Skeletal muscle tissue (tissue), 3 donors: ENCODE measurements at regions not wholly inside any gene's neighbourhood (a gene's known extent, or its start where the extent isn't known, plus 50 kb on each side); places are given as distances from the start of the nearest gene placed in this dataset.

Source experiments
- H3K27ac ChIP-seq: one replicate; pipeline ENCODE4 v1.7.0; 2013; ENCODE audit warnings: mild to moderate bottlenecking, low read depth, low read length, inconsistent platforms
- H3K27me3 ChIP-seq, 3 donors: one replicate each; pipeline ENCODE4 v1.7.0; 2013; ENCODE audit warnings: low read length in 3 of 3; ENCODE audit not compliant: control insufficient read depth in 3 of 3, insufficient read depth in 3 of 3
- H3K36me3 ChIP-seq, 3 donors: one replicate each; pipeline ENCODE4 v1.7.0; 2013; ENCODE audit warnings: low read length in 3 of 3; ENCODE audit not compliant: control insufficient read depth in 3 of 3, insufficient read depth in 3 of 3
- H3K4me1 ChIP-seq, 3 donors: one replicate each; pipeline ENCODE4 v1.7.0; 2013; ENCODE audit warnings: low read length in 3 of 3, mild to moderate bottlenecking in 3 of 3; ENCODE audit not compliant: control insufficient read depth in 3 of 3, insufficient read depth in 3 of 3
- H3K4me3 ChIP-seq, 3 donors: one replicate each; pipeline ENCODE4 v1.7.0; 2013; ENCODE audit warnings: low read length in 3 of 3
- H3K9ac ChIP-seq, 3 donors: one replicate each; pipeline ENCODE4 v1.7.0; 2013; ENCODE audit warnings: low read length in 3 of 3, mild to moderate bottlenecking in 3 of 3, moderate library complexity in 2 of 3, low read depth in 1 of 3
- H3K9me3 ChIP-seq, 3 donors: one replicate each; pipeline ENCODE4 v1.7.0; 2013; ENCODE audit warnings: low read length in 3 of 3; ENCODE audit not compliant: control insufficient read depth in 3 of 3
- donor health status: Osteomylitis.

DNA sequence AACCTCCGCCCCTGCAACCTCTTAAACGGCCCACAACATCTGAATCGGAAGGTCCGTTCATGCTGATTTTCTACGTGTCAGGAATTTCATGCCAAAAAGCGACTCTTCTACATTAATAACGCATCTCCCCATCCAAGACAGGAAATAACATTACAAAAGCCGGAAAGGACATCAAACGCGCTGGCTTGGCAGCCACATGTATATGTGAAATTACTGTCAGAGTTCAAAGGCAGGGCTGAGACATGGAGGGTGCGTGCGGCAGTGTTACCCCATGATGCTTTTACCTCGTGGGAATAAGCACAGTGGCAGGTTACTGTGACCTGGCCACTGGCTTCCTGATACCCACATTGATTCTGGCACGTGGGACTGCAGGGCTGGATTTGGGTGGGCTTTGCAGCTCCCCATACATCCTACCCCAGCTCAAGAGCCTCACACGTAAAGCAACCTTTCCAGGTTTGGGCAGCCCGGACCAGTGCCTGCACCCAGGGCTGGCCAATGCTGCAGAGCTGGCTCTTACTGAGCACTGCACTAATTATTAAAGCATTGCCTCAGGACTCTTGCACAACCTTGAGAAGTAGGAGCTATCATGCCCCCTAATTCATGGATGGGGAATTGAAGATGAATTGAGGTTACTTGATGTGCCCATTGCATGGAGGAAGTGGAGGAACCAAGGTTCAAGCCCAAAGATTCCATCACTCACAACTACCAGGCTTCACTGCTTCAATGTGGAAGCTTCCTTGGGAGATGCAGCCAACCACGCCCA, 120.6 kb upstream of the FOXF1 start:
- Histone ChIP-seq H3K27me3 (peaks cover 12 to 25% (median 16%) of the 10 kb centered on the region in 3 donors), H3K36me3 (no peaks in the 10 kb centered on the region), H3K4me1 (no peaks in the 10 kb centered on the region), H3K9ac (no peak overlapping the region), H3K9me3 (no peaks in the 10 kb centered on the region), H3K4me3 (no peak overlapping the region), H3K27ac (no peak overlapping the region)

DNA sequence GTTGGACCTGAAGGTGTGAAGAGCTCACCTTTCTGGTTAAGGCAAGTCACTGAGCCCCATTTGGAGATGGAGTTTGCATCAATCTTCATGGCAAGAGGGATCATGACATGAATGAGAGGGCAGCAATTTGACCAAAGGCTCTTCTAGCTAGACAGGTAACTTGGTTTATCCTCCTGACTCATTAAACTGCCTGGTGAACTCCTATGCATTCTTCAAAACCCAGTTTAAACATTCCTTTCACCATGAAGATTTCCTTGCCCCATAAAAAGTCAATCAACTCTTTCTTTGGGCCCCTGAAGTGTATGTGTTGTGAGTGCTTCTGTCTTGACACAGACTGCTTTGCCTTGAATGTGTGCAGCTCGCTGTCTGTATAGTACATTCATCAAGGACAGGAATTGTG, 120.0 kb upstream of the FOXF1 start:
- Histone ChIP-seq H3K36me3 (no peaks in the 10 kb centered on the region), H3K9ac (no peak overlapping the region), H3K27ac (no peak overlapping the region), H3K4me3 (no peak overlapping the region), H3K27me3 (peaks cover 12 to 25% (median 17%) of the 10 kb centered on the region in 3 donors), H3K4me1 (no peaks in the 10 kb centered on the region), H3K9me3 (no peaks in the 10 kb centered on the region)

DNA sequence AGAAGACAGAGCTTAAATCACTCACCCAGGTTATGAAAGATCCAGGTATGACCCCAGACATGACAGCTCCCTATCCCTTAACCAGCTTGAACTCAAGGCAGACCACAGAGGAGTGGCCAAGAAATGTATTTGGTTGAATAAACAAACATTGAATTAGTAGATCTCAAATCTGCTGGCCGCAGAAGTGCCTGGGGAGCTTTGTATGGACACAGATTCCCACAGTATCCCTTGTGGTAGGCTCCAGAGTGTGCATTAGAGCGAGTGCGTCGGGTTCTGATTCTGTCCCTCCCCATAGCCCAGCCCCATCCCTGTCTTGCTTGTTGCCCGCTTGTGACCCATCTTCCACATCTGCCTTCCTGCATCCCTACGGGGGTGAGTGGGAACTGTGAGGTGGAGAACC, 118.8 kb upstream of the FOXF1 start:
- no peak overlapping the region for H3K4me3 ChIP-seq
- no peaks in the 10 kb centered on the region for H3K36me3 ChIP-seq
- no peaks in the 10 kb centered on the region for H3K9me3 ChIP-seq
- no peaks in the 10 kb centered on the region for H3K4me1 ChIP-seq
- no peak overlapping the region for H3K9ac ChIP-seq
- no peak overlapping the region for H3K27ac ChIP-seq
- H3K27me3 ChIP-seq = peaks cover 12 to 25% (median 20%) of the 10 kb centered on the region in 3 donors

DNA sequence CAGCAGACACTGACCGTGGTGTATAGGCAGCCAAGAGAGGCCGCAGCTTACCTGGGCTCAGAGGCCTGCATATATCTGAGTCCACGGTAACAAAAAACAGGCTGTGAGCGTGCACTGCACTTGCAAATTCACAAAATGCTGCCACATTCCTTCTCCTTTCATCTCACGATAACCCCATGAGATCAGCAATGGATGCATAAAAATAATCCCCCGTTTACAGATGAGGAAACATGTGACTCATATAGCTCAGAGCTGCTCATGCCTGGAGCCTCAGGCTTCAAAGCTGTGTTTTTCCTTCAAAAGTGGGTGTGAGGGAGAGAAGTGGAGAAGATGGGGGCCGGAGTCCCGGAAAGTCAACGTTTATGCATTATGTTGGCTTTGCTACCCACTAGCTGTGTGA, 118.3 kb upstream of the FOXF1 start:
- H3K4me3 ChIP-seq = no peak overlapping the region
- H3K27me3 ChIP-seq = peaks cover 12 to 22% (median 17%) of the 10 kb centered on the region in 3 donors
- H3K4me1 ChIP-seq = no peaks in the 10 kb centered on the region
- no peaks in the 10 kb centered on the region for H3K36me3 ChIP-seq
- no peaks in the 10 kb centered on the region for H3K9me3 ChIP-seq
- H3K27ac ChIP-seq = no peak overlapping the region
- no peak overlapping the region for H3K9ac ChIP-seq

DNA sequence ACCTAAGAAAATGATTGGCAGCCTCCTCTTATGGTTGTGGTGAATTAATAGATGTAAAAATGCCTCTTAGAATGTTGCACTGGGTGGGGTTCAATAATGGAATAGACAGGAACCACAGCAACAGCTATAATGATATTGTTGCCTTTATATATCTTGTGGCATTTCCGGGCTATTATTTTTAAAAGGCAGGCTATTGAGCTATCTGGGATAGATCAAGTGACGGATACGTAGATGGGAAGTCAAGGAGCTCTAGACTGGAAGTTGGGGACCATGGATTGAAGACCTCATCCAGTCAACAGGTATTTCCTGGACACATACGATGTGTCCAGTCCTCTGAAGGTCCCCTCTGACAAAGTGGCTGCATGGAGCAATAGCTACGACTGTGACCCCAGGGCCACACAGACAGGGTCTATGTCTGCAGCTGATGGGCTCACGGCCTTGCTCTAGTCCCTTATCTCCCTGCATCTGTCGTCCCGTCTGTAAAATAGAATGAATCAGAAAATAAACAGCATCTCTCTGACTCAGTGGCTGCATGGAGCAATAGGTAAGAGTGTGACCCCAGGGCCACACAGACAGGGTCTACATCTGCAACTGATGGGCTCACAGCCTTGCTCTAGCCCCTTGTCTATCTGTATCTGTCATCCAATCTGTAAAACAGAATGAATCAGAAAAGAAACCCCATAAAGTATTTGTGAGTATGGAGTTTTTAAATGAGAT, 117.7 kb upstream of the FOXF1 start:
- H3K9ac ChIP-seq = no peak overlapping the region
- H3K9me3 ChIP-seq = no peaks in the 10 kb centered on the region
- no peak overlapping the region for H3K4me3 ChIP-seq
- peaks cover 12 to 22% (median 17%) of the 10 kb centered on the region in 3 donors for H3K27me3 ChIP-seq
- no peaks in the 10 kb centered on the region for H3K36me3 ChIP-seq
- no peaks in the 10 kb centered on the region for H3K4me1 ChIP-seq
- H3K27ac ChIP-seq = no peak overlapping the region

- Histone ChIP-seq H3K27me3 (peaks cover 15 to 19% (median 17%) of the 10 kb centered on the region in 3 donors), H3K9ac (no peak overlapping the region), H3K27ac (no peak overlapping the region), H3K36me3 (no peaks in the 10 kb centered on the region), H3K4me3 (no peak overlapping the region), H3K9me3 (no peaks in the 10 kb centered on the region), H3K4me1 (no peaks in the 10 kb centered on the region)
These were observed 116.3 kb upstream of the FOXF1 start for GRCh38 chr16:86393907-86394626.

DNA sequence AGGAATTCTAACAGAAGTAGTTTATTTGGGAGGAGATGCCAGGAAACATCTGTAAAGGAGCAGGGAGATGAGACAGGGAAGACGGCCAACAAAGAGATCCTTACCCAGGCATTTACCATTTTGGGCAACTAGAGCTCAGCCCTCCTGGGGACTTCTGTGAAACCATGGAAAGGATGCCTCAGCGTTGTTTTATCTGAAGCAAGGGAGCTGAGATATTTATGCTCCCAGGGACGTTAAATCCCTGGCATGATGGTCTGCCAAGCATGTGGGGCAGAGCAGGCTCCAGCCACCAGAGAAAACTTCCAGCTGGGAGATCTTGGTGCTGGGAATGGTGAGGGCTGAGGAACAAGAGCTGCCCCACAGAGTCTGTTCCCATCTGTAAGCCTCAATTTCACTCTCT, 114.8 kb upstream of the FOXF1 start:
- Histone ChIP-seq H3K27me3 (peaks cover 5 to 17% (median 17%) of the 10 kb centered on the region in 3 donors), H3K4me1 (no peaks in the 10 kb centered on the region), H3K9ac (no peak overlapping the region), H3K9me3 (no peaks in the 10 kb centered on the region), H3K27ac (no peak overlapping the region), H3K4me3 (no peak overlapping the region), H3K36me3 (no peaks in the 10 kb centered on the region)

DNA sequence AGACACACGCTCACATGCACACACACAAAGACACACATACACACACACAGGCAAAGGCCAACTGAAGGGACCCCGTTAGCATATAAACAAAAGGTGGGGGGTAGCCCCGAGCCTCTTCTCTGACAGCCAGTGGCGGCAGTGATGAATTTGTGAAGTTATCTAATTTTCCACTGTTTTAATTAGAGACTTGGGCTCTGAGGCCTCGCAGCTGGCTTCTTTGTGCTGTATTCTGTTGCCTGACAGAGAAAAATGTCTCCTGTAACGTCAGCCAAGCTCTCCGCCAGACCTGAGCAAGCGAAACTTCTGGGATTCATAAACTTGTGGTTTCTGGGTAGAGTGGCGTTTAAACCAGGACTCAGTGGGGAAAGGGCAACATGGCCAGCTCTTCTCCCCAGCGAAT, 113.9 kb upstream of the FOXF1 start:
- peaks cover 5 to 17% (median 15%) of the 10 kb centered on the region in 3 donors for H3K27me3 ChIP-seq
- H3K4me3 ChIP-seq = no peak overlapping the region
- H3K27ac ChIP-seq = peak overlapping the region; percentile 40
- no peaks in the 10 kb centered on the region for H3K9me3 ChIP-seq
- no peaks in the 10 kb centered on the region for H3K4me1 ChIP-seq
- no peaks in the 10 kb centered on the region for H3K36me3 ChIP-seq
- H3K9ac ChIP-seq = no peak overlapping the region

DNA sequence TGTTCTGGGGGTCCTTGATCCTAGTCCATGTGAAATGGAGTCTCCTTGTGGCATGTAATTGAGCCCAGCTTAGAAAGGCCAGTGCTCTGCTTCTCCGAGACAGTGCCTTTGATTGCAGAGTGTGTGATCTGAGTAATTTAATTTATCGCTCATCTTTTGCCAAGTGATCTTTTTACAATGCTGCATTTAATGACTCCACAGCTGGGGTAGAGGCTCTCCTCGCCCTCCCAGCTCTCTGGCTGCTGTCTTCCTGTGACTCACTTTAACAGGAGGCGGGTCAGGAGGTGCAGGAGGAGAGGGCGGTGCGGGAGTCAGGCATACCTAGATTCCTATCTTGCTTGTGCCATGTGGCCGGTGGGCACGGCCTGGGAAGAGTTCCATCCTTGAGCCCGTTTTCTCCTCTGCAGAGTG, 113.4 kb upstream of the FOXF1 start:
- H3K4me1 ChIP-seq = no peaks in the 10 kb centered on the region
- H3K27ac ChIP-seq = peak overlapping the region; percentile 40
- H3K9ac ChIP-seq = no peak overlapping the region
- H3K36me3 ChIP-seq = no peaks in the 10 kb centered on the region
- H3K9me3 ChIP-seq = no peaks in the 10 kb centered on the region
- peaks cover 2 to 15% (median 13%) of the 10 kb centered on the region in 3 donors for H3K27me3 ChIP-seq
- no peak overlapping the region for H3K4me3 ChIP-seq

DNA sequence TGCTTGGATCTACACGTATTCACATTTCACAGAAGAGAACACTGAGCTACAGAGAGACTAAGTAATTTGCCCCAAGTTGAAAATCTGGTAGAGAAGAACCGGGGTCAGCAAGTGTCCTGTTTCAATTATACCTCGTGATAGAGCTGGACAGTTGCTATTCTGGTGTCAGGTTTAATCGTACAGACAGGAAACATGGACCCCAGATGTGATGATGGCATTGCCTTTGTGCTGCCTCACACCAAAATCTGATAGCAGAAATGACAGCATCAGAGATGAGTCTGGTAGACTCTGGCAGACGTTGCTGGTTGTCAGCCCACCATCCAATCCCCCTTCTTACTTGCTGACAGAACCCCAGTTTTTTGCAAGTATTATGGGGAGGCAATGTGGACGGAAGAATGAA, 112.1 kb upstream of the FOXF1 start:
- Histone ChIP-seq H3K4me1 (no peaks in the 10 kb centered on the region), H3K27ac (no peak overlapping the region), H3K27me3 (peaks cover 2 to 15% (median 14%) of the 10 kb centered on the region in 3 donors), H3K36me3 (no peaks in the 10 kb centered on the region), H3K4me3 (no peak overlapping the region), H3K9ac (no peak overlapping the region), H3K9me3 (no peaks in the 10 kb centered on the region)
